ENCODE measurements at regions not wholly inside any gene's neighbourhood (a gene's known extent, or its start where the extent isn't known, plus 50 kb on each side); places are given as distances from the start of the nearest gene placed in this dataset.

GRCh38 chr16:17798716-17799115 is 328.0 kb upstream of the XYLT1 start:
- H3K27ac Mint-ChIP-seq (ENCODE audit: low read depth, unreplicated experiment) = no peak overlapping the region
- ChIA-PET POLR2A (no interaction called here), CTCF (interaction anchor here (0.6 kb wide), 2 partner anchors 8 to 16 kb away, joined by 3 read pairs; no protein-coding TSS in a partner anchor)
- no peaks in the 10 kb centered on the region for H3K27me3 Mint-ChIP-seq (ENCODE audit: insufficient read depth, unreplicated experiment)
- H3K36me3 Mint-ChIP-seq (ENCODE audit: insufficient read depth, unreplicated experiment) = no peaks in the 10 kb centered on the region
- TF ChIP-seq CTCF (IDR thresholded peaks at IDR 0.05; ENCODE audit: unreplicated experiment) = no peak
- H3K4me1 Mint-ChIP-seq (ENCODE audit: insufficient read depth, unreplicated experiment) = no peaks in the 10 kb centered on the region
- no peak for DNase-seq (ENCODE audit: unreplicated experiment)
- intact Hi-C loops (cut with micrococcal nuclease) = no loop called here
- peaks cover 25% of the 10 kb centered on the region for H3K9me3 Mint-ChIP-seq (ENCODE audit: unreplicated experiment)
- no peak overlapping the region for H3K4me3 Mint-ChIP-seq (ENCODE audit: unreplicated experiment)
- no TSS peak for BruUV-seq (replicated peaks)

DNA sequence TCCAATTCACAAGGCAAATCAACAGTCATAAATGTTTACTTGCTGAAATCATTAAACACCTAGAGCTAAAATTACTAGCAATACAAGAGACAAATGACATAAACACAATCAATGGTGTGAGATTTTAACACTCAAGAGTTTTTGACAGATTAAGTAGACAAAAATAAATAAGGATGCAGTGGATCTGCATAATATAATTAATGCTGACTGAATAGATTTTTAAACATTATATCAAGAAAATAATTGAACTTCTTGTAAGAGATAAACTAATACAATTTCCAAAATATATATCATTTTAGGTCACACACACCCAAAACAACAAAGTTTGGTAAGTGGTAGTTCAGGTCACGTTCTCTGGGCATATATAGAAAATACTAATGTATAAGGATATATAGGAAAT is 322.6 kb upstream of the XYLT1 start:
- ChIA-PET CTCF (interaction anchor here (1.5 kb wide), 1 partner anchor 8 kb away, joined by 7 read pairs; no protein-coding TSS in a partner anchor), POLR2A (no interaction called here)
- no peak for TF ChIP-seq CTCF (IDR thresholded peaks at IDR 0.05; ENCODE audit: unreplicated experiment)
- no TSS peak for BruUV-seq (replicated peaks)
- H3K36me3 Mint-ChIP-seq (ENCODE audit: insufficient read depth, unreplicated experiment) = no peaks in the 10 kb centered on the region
- H3K27ac Mint-ChIP-seq (ENCODE audit: low read depth, unreplicated experiment) = no peak overlapping the region
- no peak for DNase-seq (ENCODE audit: unreplicated experiment)
- no peaks in the 10 kb centered on the region for H3K4me1 Mint-ChIP-seq (ENCODE audit: insufficient read depth, unreplicated experiment)
- H3K27me3 Mint-ChIP-seq (ENCODE audit: insufficient read depth, unreplicated experiment) = no peaks in the 10 kb centered on the region
- H3K9me3 Mint-ChIP-seq (ENCODE audit: unreplicated experiment) = peaks cover 24% of the 10 kb centered on the region
- no peak overlapping the region for H3K4me3 Mint-ChIP-seq (ENCODE audit: unreplicated experiment)
- intact Hi-C loops (cut with micrococcal nuclease) = no loop called here

DNA sequence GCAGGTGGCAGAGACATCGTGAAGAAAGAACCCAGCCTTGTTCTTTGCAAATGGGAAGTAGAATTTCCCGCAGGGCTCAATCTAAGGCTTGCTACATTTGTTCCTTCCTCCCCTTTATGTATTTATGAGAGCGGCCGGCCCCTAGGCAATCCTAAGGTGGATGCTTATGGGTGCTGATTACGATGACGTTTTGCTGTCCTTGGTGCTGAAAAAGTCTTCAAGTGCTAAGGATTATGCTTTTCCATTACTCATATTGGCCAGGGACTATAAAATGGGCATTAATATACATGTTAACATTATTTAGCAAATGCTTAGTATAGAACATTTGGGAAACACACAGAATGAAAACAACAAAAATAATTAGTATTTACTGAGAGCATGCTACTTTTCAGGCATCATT is 313.3 kb upstream of the XYLT1 start:
- H3K4me1 Mint-ChIP-seq (ENCODE audit: insufficient read depth, unreplicated experiment) = no peaks in the 10 kb centered on the region
- no peak overlapping the region for H3K27ac Mint-ChIP-seq (ENCODE audit: low read depth, unreplicated experiment)
- intact Hi-C loops (cut with micrococcal nuclease) = no loop called here
- no peaks in the 10 kb centered on the region for H3K9me3 Mint-ChIP-seq (ENCODE audit: unreplicated experiment)
- BruUV-seq (replicated peaks) = no TSS peak
- ChIA-PET POLR2A (no interaction called here), CTCF (no interaction called here)
- no peak for TF ChIP-seq CTCF (IDR thresholded peaks at IDR 0.05; ENCODE audit: unreplicated experiment)
- no peaks in the 10 kb centered on the region for H3K36me3 Mint-ChIP-seq (ENCODE audit: insufficient read depth, unreplicated experiment)
- H3K27me3 Mint-ChIP-seq (ENCODE audit: insufficient read depth, unreplicated experiment) = no peaks in the 10 kb centered on the region
- H3K4me3 Mint-ChIP-seq (ENCODE audit: unreplicated experiment) = no peak overlapping the region
- DNase-seq (ENCODE audit: unreplicated experiment) = peak; percentile 21

GRCh38 chr16:17780181-17780580 is 309.4 kb upstream of the XYLT1 start:
- BruUV-seq (replicated peaks) = no TSS peak
- H3K27me3 Mint-ChIP-seq (ENCODE audit: insufficient read depth, unreplicated experiment) = no peaks in the 10 kb centered on the region
- CTCF ChIA-PET = no interaction called here
- H3K4me1 Mint-ChIP-seq (ENCODE audit: insufficient read depth, unreplicated experiment) = no peaks in the 10 kb centered on the region
- TF ChIP-seq CTCF (IDR thresholded peaks at IDR 0.05; ENCODE audit: unreplicated experiment) = no peak
- intact Hi-C loops (cut with micrococcal nuclease) = no loop called here
- H3K9me3 Mint-ChIP-seq (ENCODE audit: unreplicated experiment) = peaks cover 9% of the 10 kb centered on the region
- no peak for DNase-seq (ENCODE audit: unreplicated experiment)
- H3K27ac Mint-ChIP-seq (ENCODE audit: low read depth, unreplicated experiment) = no peak overlapping the region
- no peaks in the 10 kb centered on the region for H3K36me3 Mint-ChIP-seq (ENCODE audit: insufficient read depth, unreplicated experiment)
- POLR2A ChIA-PET = no interaction called here
- no peak overlapping the region for H3K4me3 Mint-ChIP-seq (ENCODE audit: unreplicated experiment)

All from MCF 10A (cell line).